K562 (cell line): ENCODE measurements at regions not wholly inside any gene's neighbourhood (a gene's known extent, or its start where the extent isn't known, plus 50 kb on each side); places are given as distances from the start of the nearest gene placed in this dataset.

Source experiments
- BRF1 ChIP-seq: IDR thresholded peaks from 3 replicates; pipeline ENCODE4 v1.6.1; 2011; ENCODE audit warnings: borderline replicate concordance, mild to moderate bottlenecking; ENCODE audit not compliant: insufficient read length; ENCODE audit errors: extremely low read depth
- CGGBP1 ChIP-seq: fragments of 250-450 bp; sonication (Bioruptor Pico); IDR thresholded peaks from 2 replicates; pipeline ENCODE4 v1.9.0; 2021; ENCODE audit warnings: mild to moderate bottlenecking
- CREB1 ChIP-seq, 2 experiments: sonication (generic) in 1 of 2; formaldehyde crosslinking in 1 of 2; IDR thresholded peaks; 2 replicates each; pipeline versions ENCODE4 v1.6.1 to v1.8.0; 2012 to 2022; ENCODE audit warnings: inconsistent platforms in 1 of 2, mild to moderate bottlenecking in 1 of 2, missing genetic modification reagents in 1 of 2, moderate library complexity in 1 of 2
- CTCF ChIP-seq, 3 experiments: IDR thresholded peaks in 2 of 3; conservative IDR thresholded peaks in 1 of 3; 2 replicates each; pipeline ENCODE4 v1.5.1; 2011 to 2012; ENCODE audit warnings: low read length in 3 of 3, mild to moderate bottlenecking in 3 of 3, control low read depth in 2 of 3, improper control_type of control experiment in 1 of 3, inconsistent platforms in 1 of 3, low read depth in 1 of 3, mixed read lengths in 1 of 3, moderate library complexity in 1 of 3; ENCODE audit not compliant: insufficient read depth in 2 of 3
- EZH2 ChIP-seq: IDR thresholded peaks from 2 replicates; pipeline ENCODE4 v1.6.1; 2012; ENCODE audit warnings: low read depth, mild to moderate bottlenecking, inconsistent platforms, low read length, borderline replicate concordance
- GABPB2 ChIP-seq: fragments of 250-450 bp; sonication (Bioruptor Pico); conservative IDR thresholded peaks from 2 replicates; pipeline ENCODE4 v1.5.1; 2021; ENCODE audit warnings: mild to moderate bottlenecking
- ILK ChIP-seq: fragments of 450-650 bp; IDR thresholded peaks from 2 replicates; pipeline ENCODE4 v1.6.1; 2016; ENCODE audit warnings: missing genetic modification characterization, low read depth, mild to moderate bottlenecking, missing compliant biosample characterization, moderate library complexity, borderline replicate concordance
- POLR2A ChIP-seq: fragments of 450-650 bp; conservative IDR thresholded peaks from 2 replicates; pipeline ENCODE4 v1.6.1; 2016
- PRDM10 ChIP-seq: fragments of 450-650 bp; IDR thresholded peaks from 2 replicates; pipeline ENCODE4 v1.6.1; 2018; ENCODE audit not compliant: partially characterized antibody
- SNRNP70 ChIP-seq: fragments of 200-400 bp; formaldehyde crosslinking; optimal IDR thresholded peaks from 2 replicates; pipeline ENCODE3; 2017; ENCODE audit warnings: low read depth, low read length
- XRCC4 ChIP-seq: IDR thresholded peaks from one replicate; pipeline ENCODE4 v1.6.1; 2011; ENCODE audit not compliant: insufficient read depth, insufficient read length; ENCODE audit errors: extremely low read depth
- ZFP36 ChIP-seq: fragments of 150-350 bp; IDR thresholded peaks from 2 replicates; pipeline ENCODE4 v1.6.1; 2018; ENCODE audit warnings: low read length, low read depth; ENCODE audit not compliant: partially characterized antibody
- ZNF407 ChIP-seq: fragments of 450-650 bp; IDR thresholded peaks from 2 replicates; pipeline ENCODE4 v1.6.1; 2016; ENCODE audit warnings: low read depth

GRCh38 chr22:49239264-49240015 is 588.2 kb downstream of the BRD1 start:
- TF ChIP-seq CREB1 (IDR thresholded peaks at IDR 0.05) (no peak), CREB1 (CRISPR knock-in tag; IDR thresholded peaks at IDR 0.05) (no peak), ILK (tag) (no peak), ZNF407 (no peak), EZH2 (no peak), CGGBP1 (CRISPR knock-in tag) (no peak), CTCF (IDR thresholded peaks at IDR 0.05 in 2 of 3, conservative IDR thresholded peaks at IDR 0.05 in 1 of 3; ENCODE audit: insufficient read depth in 2 of 3, low read depth in 1 of 3, low read length in 3 of 3) (no peak), BRF1 (no peak), GABPB2 (CRISPR knock-in tag) (no peak), SNRNP70 (no peak), POLR2A (no peak), XRCC4 (no peak), PRDM10 (no peak), ZFP36 (no peak)
